ENCODE measurements at regions not wholly inside any gene's neighbourhood (a gene's known extent, or its start where the extent isn't known, plus 50 kb on each side); places are given as distances from the start of the nearest gene placed in this dataset.

- Histone ChIP-seq H3K9ac (ENCODE audit: extremely low read depth, low read length, poor library complexity, severe bottlenecking) (no peak overlapping the region), H3K27ac (ENCODE audit: low read depth, low read length) (no peak overlapping the region), H3K4me1 (ENCODE audit: control insufficient read depth, insufficient read depth, low read length) (no peaks in the 10 kb centered on the region), H3K27me3 (ENCODE audit: control insufficient read depth, insufficient read depth, low read length, poor library complexity, severe bottlenecking) (peaks cover 77% of the 10 kb centered on the region), H3K9me3 (ENCODE audit: control insufficient read depth, low read length) (peaks cover 14% of the 10 kb centered on the region), H3K36me3 (ENCODE audit: control insufficient read depth, insufficient read depth, low read length) (no peaks in the 10 kb centered on the region), H3K4me3 (ENCODE audit: low read length) (no peak overlapping the region)
- TF ChIP-seq, protein P1, sequence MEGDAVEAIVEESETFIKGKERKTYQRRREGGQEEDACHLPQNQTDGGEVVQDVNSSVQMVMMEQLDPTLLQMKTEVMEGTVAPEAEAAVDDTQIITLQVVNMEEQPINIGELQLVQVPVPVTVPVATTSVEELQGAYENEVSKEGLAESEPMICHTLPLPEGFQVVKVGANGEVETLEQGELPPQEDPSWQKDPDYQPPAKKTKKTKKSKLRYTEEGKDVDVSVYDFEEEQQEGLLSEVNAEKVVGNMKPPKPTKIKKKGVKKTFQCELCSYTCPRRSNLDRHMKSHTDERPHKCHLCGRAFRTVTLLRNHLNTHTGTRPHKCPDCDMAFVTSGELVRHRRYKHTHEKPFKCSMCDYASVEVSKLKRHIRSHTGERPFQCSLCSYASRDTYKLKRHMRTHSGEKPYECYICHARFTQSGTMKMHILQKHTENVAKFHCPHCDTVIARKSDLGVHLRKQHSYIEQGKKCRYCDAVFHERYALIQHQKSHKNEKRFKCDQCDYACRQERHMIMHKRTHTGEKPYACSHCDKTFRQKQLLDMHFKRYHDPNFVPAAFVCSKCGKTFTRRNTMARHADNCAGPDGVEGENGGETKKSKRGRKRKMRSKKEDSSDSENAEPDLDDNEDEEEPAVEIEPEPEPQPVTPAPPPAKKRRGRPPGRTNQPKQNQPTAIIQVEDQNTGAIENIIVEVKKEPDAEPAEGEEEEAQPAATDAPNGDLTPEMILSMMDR (conservative IDR thresholded peaks at IDR 0.05) = no peak
- 91 to 98% methylated on average over 4 to 6 of the region's 6 CpGs for WGBS, 2 experiments (ENCODE audit: insufficient coverage in 1 of 2, insufficient read length in 1 of 2)
- Mint-ChIP-seq H3K27me3 (ENCODE audit: insufficient read depth) (peaks cover 73% of the 10 kb centered on the region), H3K27ac (no peak overlapping the region), H3K4me3 (no peak overlapping the region), H3K9me3 (peaks cover 16% of the 10 kb centered on the region), H3K4me1 (peaks cover 18% of the 10 kb centered on the region), H3K36me3 (ENCODE audit: low read depth) (no peaks in the 10 kb centered on the region)
- DNase-seq = peak; percentile 31
These were observed 119.6 kb upstream of the USP24 start for GRCh38 chr1:55334797-55335196.

DNA sequence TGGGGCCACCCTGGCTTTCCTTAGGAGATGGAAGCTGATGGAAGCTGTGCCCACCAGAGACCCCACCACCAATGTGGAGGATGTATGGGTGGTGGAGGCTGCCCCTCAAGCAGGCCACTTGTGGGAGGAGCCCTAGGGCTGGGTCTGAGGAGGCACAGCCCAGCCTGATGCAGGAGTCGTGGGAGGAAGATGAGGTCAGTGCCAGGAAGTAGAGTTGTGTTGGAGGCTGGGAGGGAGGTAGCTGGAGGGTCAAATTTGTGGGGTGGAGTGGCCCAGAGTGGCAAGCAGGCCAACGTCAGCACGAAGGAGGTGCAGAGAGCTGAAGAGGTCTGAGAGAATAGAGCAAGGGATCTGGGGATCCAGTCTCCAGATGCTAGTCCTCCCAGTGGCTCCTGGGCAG is 119.0 kb upstream of the USP24 start:
- Mint-ChIP-seq H3K4me3 (no peak overlapping the region), H3K4me1 (peaks cover 18% of the 10 kb centered on the region), H3K9me3 (peaks cover 12% of the 10 kb centered on the region), H3K27ac (no peak overlapping the region), H3K36me3 (ENCODE audit: low read depth) (no peaks in the 10 kb centered on the region), H3K27me3 (ENCODE audit: insufficient read depth) (peaks cover 74% of the 10 kb centered on the region)
- TF ChIP-seq, protein P1 (conservative IDR thresholded peaks at IDR 0.05) = no peak
- Histone ChIP-seq H3K27me3 (ENCODE audit: control insufficient read depth, insufficient read depth, low read length, poor library complexity, severe bottlenecking) (peaks cover 82% of the 10 kb centered on the region), H3K9ac (ENCODE audit: extremely low read depth, low read length, poor library complexity, severe bottlenecking) (no peak overlapping the region), H3K4me1 (ENCODE audit: control insufficient read depth, insufficient read depth, low read length) (no peaks in the 10 kb centered on the region), H3K9me3 (ENCODE audit: control insufficient read depth, low read length) (peaks cover 7% of the 10 kb centered on the region), H3K36me3 (ENCODE audit: control insufficient read depth, insufficient read depth, low read length) (no peaks in the 10 kb centered on the region), H3K27ac (ENCODE audit: low read depth, low read length) (no peak overlapping the region), H3K4me3 (ENCODE audit: low read length) (no peak overlapping the region)
- 79 to 88% methylated on average over 3 of the region's 3 CpGs for WGBS, 2 experiments (ENCODE audit: insufficient coverage in 1 of 2, insufficient read length in 1 of 2)
- DNase-seq = peak; percentile 32

DNA sequence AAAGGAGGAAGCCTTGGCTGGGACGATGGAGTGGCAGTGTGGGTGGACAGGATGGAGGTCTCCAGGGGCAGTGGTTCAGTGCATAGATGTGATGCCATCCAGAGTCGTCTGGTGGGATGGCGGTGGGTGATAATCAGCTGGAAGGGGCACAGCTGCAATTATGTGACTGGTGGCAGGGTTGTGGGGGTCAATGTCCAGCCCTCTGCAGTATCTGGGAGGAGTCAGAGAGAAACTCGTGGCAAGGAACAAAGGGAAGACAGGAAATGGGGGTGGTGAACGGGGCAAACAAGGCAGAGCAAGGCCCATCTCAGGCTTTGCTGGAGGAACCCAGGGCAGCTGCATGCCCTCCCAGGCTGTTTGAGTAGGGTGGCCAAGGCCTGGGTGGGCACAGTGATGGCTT is 118.3 kb upstream of the USP24 start:
- Histone ChIP-seq H3K4me1 (ENCODE audit: control insufficient read depth, insufficient read depth, low read length) (no peaks in the 10 kb centered on the region), H3K9me3 (ENCODE audit: control insufficient read depth, low read length) (peaks cover under 1% of the 10 kb centered on the region), H3K27me3 (ENCODE audit: control insufficient read depth, insufficient read depth, low read length, poor library complexity, severe bottlenecking) (peaks cover 89% of the 10 kb centered on the region), H3K9ac (ENCODE audit: extremely low read depth, low read length, poor library complexity, severe bottlenecking) (no peak overlapping the region), H3K36me3 (ENCODE audit: control insufficient read depth, insufficient read depth, low read length) (no peaks in the 10 kb centered on the region), H3K4me3 (ENCODE audit: low read length) (no peak overlapping the region), H3K27ac (ENCODE audit: low read depth, low read length) (no peak overlapping the region)
- TF ChIP-seq, protein P1 (conservative IDR thresholded peaks at IDR 0.05) = no peak
- peaks cover 18% of the 10 kb centered on the region for H3K4me1 Mint-ChIP-seq
- H3K36me3 Mint-ChIP-seq (ENCODE audit: low read depth) = no peaks in the 10 kb centered on the region
- WGBS, 2 experiments (ENCODE audit: insufficient coverage in 1 of 2, insufficient read length in 1 of 2) = 90% methylated on average over 5 of the region's 5 CpGs; no CpG with 5 or more reads in 1 of the 2 experiments
- no peak for DNase-seq
- H3K27ac Mint-ChIP-seq = no peak overlapping the region
- H3K27me3 Mint-ChIP-seq (ENCODE audit: insufficient read depth) = peaks cover 78% of the 10 kb centered on the region
- no peak overlapping the region for H3K4me3 Mint-ChIP-seq
- peaks cover 5% of the 10 kb centered on the region for H3K9me3 Mint-ChIP-seq

All from endodermal cell (in vitro differentiated cells).